HFF-Myc (cell line): ENCODE measurements at regions not wholly inside any gene's neighbourhood (a gene's known extent, or its start where the extent isn't known, plus 50 kb on each side); places are given as distances from the start of the nearest gene placed in this dataset.

Experiments used
- DNase-seq: peaks from one replicate; pipeline ENCODE4 v3.0.0-alpha.2; 2011; ENCODE audit warnings: low read depth; ENCODE audit errors: extremely low read depth
- H3K4me3 ChIP-seq: replicated peaks from 2 replicates; pipeline ENCODE4 v1.5.1; 2011; ENCODE audit warnings: low read depth, mild to moderate bottlenecking, control low read depth, low read length
- CTCF ChIP-seq: IDR thresholded peaks from 2 replicates; pipeline ENCODE4 v1.5.1; 2012; ENCODE audit warnings: mild to moderate bottlenecking, low read depth, low read length, control low read depth; ENCODE audit errors: missing control alignments

DNA sequence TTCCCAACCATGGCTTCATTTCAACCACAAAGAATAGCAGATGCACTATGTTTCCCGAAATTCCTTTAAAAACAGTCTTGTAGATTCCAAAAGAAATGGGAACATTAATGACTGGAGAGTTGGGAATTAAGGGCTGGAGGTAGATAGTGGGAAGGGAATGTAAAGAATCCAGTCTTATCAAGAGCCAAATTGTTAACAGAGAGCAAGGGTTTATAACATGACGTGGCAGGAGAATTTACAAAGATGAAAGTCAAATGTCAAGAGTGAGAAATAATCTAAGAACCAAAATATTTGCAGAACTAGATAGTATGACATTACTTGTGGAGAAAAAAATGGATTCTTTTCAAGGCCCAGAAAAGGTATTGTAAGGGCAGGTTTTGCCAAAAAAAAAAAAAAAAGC is 200.9 kb downstream of the GRIN2B start:
- TF ChIP-seq CTCF = no peak
- no peak for DNase-seq

DNA sequence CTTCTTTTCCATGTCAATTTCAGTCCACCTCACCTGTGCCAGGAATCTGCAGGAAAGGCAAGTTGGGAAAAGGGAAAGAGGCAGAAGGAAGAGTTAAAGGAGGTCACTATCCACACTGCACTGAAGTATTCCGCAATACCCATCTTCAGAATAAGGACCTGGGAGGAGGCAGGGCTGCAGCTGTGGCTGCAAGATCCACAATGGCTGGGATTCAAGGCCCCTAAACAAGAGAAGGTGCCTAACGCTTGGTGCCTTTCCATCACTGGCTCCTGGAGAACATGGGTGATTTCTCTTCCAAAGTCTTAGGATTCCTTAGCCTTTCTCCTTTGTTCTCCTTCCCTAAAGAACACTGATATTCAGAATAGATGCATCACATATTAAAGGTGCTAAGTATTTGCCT is 204.0 kb downstream of the GRIN2B start:
- no peak overlapping the region for H3K4me3 ChIP-seq
- no peak for TF ChIP-seq CTCF
- no peak for DNase-seq

More for the DNA sequence above, 200.9 kb downstream of the GRIN2B start:
- no peak overlapping the region for H3K4me3 ChIP-seq

DNA sequence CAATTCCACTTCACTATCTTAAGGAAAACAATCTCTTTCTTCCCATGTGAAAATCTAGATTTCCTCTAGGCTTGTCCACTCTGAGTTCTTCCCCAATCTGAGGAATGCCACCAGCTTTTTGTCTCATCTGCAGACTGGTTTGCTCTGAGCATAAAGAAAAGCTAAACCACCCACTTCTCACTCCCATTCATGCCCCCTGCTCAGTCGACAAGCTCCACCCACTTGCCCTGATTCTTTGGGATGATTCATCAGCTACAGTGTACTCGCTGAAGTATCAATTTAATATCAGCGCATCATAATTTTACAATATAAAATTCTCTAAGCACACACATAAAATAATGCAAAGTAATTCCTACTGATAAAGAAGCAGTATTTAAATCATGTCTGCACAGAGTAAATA is 209.1 kb downstream of the GRIN2B start:
- TF ChIP-seq CTCF = no peak
- DNase-seq = no peak
- H3K4me3 ChIP-seq = no peak overlapping the region

GRCh38 chr12:13770576-13770975 is 210.8 kb downstream of the GRIN2B start:
- no peak for DNase-seq
- no peak for TF ChIP-seq CTCF

GRCh38 chr12:13769966-13770365 is 211.4 kb downstream of the GRIN2B start:
- H3K4me3 ChIP-seq = no peak overlapping the region
- no peak for TF ChIP-seq CTCF
- no peak for DNase-seq

More at GRCh38 chr12:13770576-13770975, 210.8 kb downstream of the GRIN2B start:
- H3K4me3 ChIP-seq = no peak overlapping the region

GRCh38 chr12:13769273-13769672 is 212.1 kb downstream of the GRIN2B start:
- H3K4me3 ChIP-seq = no peak overlapping the region
- DNase-seq = no peak
- TF ChIP-seq CTCF = no peak

- H3K4me3 ChIP-seq = no peak overlapping the region
- DNase-seq = no peak
- TF ChIP-seq CTCF = no peak
Observed at GRCh38 chr12:13764748-13765147, 216.7 kb downstream of the GRIN2B start.
